GM23338 (cell line): ENCODE measurements at regions not wholly inside any gene's neighbourhood (a gene's known extent, or its start where the extent isn't known, plus 50 kb on each side); places are given as distances from the start of the nearest gene placed in this dataset.

Source experiments
- ATAC-seq: fragments of 200-7000 bp; cut with Tn5 transposase; 3 replicates; pipeline ENCODE4 v1.9.1; 2020
- DNase-seq: peaks from one replicate; pipeline ENCODE4 v3.0.0-alpha.2; 2015; ENCODE audit warnings: low spot score
- H2AFZ ChIP-seq: fragments of 200-600 bp; sonication (generic); 2 replicates; pipeline ENCODE4 v1.8.0; 2016; ENCODE audit warnings: antibody characterized with exemption, mild to moderate bottlenecking, moderate library complexity
- H3F3A ChIP-seq: fragments of 200-600 bp; sonication (generic); replicated peaks from 2 replicates; pipeline ENCODE4 v1.8.0; 2017; ENCODE audit warnings: antibody characterized with exemption, mixed run types, low read depth
- H3K27ac ChIP-seq: fragments of 200-600 bp; sonication (generic); 2 replicates; pipeline ENCODE4 v1.6.1; 2016; ENCODE audit warnings: low read depth
- H3K27me3 ChIP-seq: fragments of 200-600 bp; sonication (generic); 2 replicates; pipeline ENCODE4 v1.8.0; 2016; ENCODE audit warnings: mild to moderate bottlenecking, mixed run types, moderate library complexity; ENCODE audit not compliant: insufficient read depth
- H3K36me3 ChIP-seq: fragments of 200-600 bp; sonication (generic); 2 replicates; pipeline ENCODE4 v1.8.0; 2016; ENCODE audit warnings: mild to moderate bottlenecking; ENCODE audit not compliant: insufficient read depth
- H3K4me1 ChIP-seq: fragments of 200-600 bp; sonication (generic); 2 replicates; pipeline ENCODE4 v1.8.0; 2016; ENCODE audit warnings: mild to moderate bottlenecking, moderate library complexity; ENCODE audit not compliant: insufficient read depth
- H3K4me2 ChIP-seq: fragments of 200-600 bp; sonication (generic); 2 replicates; pipeline ENCODE4 v1.7.1; 2017; ENCODE audit warnings: mixed run types
- H3K4me3 ChIP-seq: fragments of 200-600 bp; sonication (generic); 2 replicates; pipeline ENCODE4 v1.6.1; 2016; ENCODE audit warnings: mixed run types
- H3K79me2 ChIP-seq: fragments of 200-600 bp; sonication (generic); replicated peaks from 2 replicates; pipeline ENCODE4 v1.8.0; 2017; ENCODE audit warnings: mild to moderate bottlenecking; ENCODE audit not compliant: insufficient read depth
- H3K9me2 ChIP-seq: fragments of 200-600 bp; sonication (generic); 2 replicates; pipeline ENCODE4 v1.8.0; 2017; ENCODE audit not compliant: insufficient read depth
- H4K20me1 ChIP-seq: fragments of 200-600 bp; sonication (generic); replicated peaks from 2 replicates; pipeline ENCODE4 v1.8.0; 2017; ENCODE audit warnings: mild to moderate bottlenecking; ENCODE audit not compliant: insufficient read depth
- H3K27ac Mint-ChIP-seq: 2 replicates; pipeline ENCODE4 v1.8.0; 2020; ENCODE audit warnings: inconsistent platforms, mild to moderate bottlenecking, moderate library complexity, mixed read lengths
- H3K27me3 Mint-ChIP-seq: 3 replicates; pipeline ENCODE4 v1.8.0; 2022; ENCODE audit warnings: low read depth, mild to moderate bottlenecking, moderate library complexity, mixed read lengths, inconsistent platforms; ENCODE audit not compliant: insufficient read depth, poor library complexity
- H3K36me3 Mint-ChIP-seq: 3 replicates; pipeline ENCODE4 v1.8.0; 2021; ENCODE audit warnings: low read depth, mild to moderate bottlenecking, inconsistent platforms, moderate library complexity, mixed read lengths
- H3K4me1 Mint-ChIP-seq: 3 replicates; pipeline ENCODE4 v1.8.0; 2020; ENCODE audit warnings: mild to moderate bottlenecking, inconsistent platforms, mixed read lengths
- H3K4me3 Mint-ChIP-seq: 3 replicates; pipeline ENCODE4 v1.8.0; 2021; ENCODE audit warnings: moderate library complexity, mild to moderate bottlenecking, inconsistent platforms, mixed read lengths
- H3K9me3 Mint-ChIP-seq: 3 replicates; pipeline ENCODE4 v1.8.0; 2020; ENCODE audit warnings: moderate library complexity, mild to moderate bottlenecking, inconsistent platforms, mixed read lengths
- CREB1 ChIP-seq: fragments of 250-450 bp; sonication (Bioruptor Pico); IDR thresholded peaks from 2 replicates; pipeline ENCODE4 v1.5.0; 2020; ENCODE audit warnings: low read depth, mild to moderate bottlenecking, moderate library complexity
- STAT1 ChIP-seq: IDR thresholded peaks from one replicate; pipeline ENCODE4 v1.6.1; 2016; ENCODE audit warnings: antibody characterized with exemption; ENCODE audit not compliant: unreplicated experiment
- ZNF331 ChIP-seq: fragments of 250-450 bp; sonication (Bioruptor Pico); IDR thresholded peaks from 2 replicates; pipeline ENCODE4 v1.5.0; 2020; ENCODE audit warnings: low read depth, mild to moderate bottlenecking, moderate library complexity
- TF ChIP-seq, protein P1 (sequence below): IDR thresholded peaks from 2 replicates; pipeline ENCODE4 v1.6.1; 2016; ENCODE audit warnings: antibody characterized with exemption
- TF ChIP-seq, protein P2 (sequence below): fragments of 250-450 bp; sonication (Bioruptor Pico); IDR thresholded peaks from 2 replicates; pipeline ENCODE4 v1.5.0; 2020; ENCODE audit warnings: mild to moderate bottlenecking, moderate library complexity
- TF ChIP-seq, protein P3 (sequence below), 2 experiments: fragments of 200-600 bp in 1 of 2; sonication (generic) in 1 of 2; conservative IDR thresholded peaks; 2 replicates each; pipeline versions ENCODE4 v1.5.1 to v1.6.1; 2016 to 2017; ENCODE audit warnings: antibody characterized with exemption in 2 of 2, low read depth in 2 of 2, mild to moderate bottlenecking in 2 of 2, moderate library complexity in 1 of 2

DNA sequence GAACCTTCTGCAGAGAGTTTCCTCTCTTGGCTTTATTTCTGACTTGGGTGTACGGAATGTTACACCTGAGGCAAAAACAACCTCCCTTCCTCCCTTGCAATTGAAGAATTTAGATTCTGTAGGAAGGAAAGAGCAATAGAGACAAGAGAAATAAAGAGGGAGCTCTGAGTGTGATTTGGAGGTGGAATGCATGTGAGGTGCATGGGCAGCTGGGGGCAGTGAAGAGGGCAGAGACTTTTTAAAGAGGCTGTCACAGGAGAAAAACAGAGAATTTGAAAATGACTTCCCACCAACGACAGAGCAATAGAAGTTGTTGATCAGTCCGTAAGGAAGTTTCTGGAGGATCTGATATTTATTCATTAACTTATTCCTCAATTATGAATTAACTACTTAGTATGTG lies 172.0 kb upstream of the B3GALT2 start:
- Histone ChIP-seq H3K27ac (no peak overlapping the region), H3F3A (no peaks in the 10 kb centered on the region), H4K20me1 (no peaks in the 10 kb centered on the region), H3K4me2 (no peak overlapping the region), H3K27me3 (no peaks in the 10 kb centered on the region), H3K4me3 (no peak overlapping the region), H3K4me1 (no peaks in the 10 kb centered on the region), H2AFZ (peak overlapping the region; percentile 70; the same call in 1 of the 2 replicates), H3K36me3 (no peaks in the 10 kb centered on the region), H3K9me2 (no peaks in the 10 kb centered on the region; the same call in 1 of the 2 replicates), H3K79me2 (no peaks in the 10 kb centered on the region)
- peak; percentile 78 for ATAC-seq
- Mint-ChIP-seq H3K27me3 (no peaks in the 10 kb centered on the region), H3K4me3 (no peak overlapping the region), H3K9me3 (no peaks in the 10 kb centered on the region), H3K27ac (no peak overlapping the region), H3K4me1 (peaks cover 8% of the 10 kb centered on the region), H3K36me3 (no peaks in the 10 kb centered on the region)
- DNase-seq: peak; percentile 51
- TF ChIP-seq, protein P1, sequence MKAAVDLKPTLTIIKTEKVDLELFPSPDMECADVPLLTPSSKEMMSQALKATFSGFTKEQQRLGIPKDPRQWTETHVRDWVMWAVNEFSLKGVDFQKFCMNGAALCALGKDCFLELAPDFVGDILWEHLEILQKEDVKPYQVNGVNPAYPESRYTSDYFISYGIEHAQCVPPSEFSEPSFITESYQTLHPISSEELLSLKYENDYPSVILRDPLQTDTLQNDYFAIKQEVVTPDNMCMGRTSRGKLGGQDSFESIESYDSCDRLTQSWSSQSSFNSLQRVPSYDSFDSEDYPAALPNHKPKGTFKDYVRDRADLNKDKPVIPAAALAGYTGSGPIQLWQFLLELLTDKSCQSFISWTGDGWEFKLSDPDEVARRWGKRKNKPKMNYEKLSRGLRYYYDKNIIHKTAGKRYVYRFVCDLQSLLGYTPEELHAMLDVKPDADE: no peak
- TF ChIP-seq CREB1 (CRISPR knock-in tag) (no peak), ZNF331 (no peak), STAT1 (no peak)
- TF ChIP-seq, protein P2, sequence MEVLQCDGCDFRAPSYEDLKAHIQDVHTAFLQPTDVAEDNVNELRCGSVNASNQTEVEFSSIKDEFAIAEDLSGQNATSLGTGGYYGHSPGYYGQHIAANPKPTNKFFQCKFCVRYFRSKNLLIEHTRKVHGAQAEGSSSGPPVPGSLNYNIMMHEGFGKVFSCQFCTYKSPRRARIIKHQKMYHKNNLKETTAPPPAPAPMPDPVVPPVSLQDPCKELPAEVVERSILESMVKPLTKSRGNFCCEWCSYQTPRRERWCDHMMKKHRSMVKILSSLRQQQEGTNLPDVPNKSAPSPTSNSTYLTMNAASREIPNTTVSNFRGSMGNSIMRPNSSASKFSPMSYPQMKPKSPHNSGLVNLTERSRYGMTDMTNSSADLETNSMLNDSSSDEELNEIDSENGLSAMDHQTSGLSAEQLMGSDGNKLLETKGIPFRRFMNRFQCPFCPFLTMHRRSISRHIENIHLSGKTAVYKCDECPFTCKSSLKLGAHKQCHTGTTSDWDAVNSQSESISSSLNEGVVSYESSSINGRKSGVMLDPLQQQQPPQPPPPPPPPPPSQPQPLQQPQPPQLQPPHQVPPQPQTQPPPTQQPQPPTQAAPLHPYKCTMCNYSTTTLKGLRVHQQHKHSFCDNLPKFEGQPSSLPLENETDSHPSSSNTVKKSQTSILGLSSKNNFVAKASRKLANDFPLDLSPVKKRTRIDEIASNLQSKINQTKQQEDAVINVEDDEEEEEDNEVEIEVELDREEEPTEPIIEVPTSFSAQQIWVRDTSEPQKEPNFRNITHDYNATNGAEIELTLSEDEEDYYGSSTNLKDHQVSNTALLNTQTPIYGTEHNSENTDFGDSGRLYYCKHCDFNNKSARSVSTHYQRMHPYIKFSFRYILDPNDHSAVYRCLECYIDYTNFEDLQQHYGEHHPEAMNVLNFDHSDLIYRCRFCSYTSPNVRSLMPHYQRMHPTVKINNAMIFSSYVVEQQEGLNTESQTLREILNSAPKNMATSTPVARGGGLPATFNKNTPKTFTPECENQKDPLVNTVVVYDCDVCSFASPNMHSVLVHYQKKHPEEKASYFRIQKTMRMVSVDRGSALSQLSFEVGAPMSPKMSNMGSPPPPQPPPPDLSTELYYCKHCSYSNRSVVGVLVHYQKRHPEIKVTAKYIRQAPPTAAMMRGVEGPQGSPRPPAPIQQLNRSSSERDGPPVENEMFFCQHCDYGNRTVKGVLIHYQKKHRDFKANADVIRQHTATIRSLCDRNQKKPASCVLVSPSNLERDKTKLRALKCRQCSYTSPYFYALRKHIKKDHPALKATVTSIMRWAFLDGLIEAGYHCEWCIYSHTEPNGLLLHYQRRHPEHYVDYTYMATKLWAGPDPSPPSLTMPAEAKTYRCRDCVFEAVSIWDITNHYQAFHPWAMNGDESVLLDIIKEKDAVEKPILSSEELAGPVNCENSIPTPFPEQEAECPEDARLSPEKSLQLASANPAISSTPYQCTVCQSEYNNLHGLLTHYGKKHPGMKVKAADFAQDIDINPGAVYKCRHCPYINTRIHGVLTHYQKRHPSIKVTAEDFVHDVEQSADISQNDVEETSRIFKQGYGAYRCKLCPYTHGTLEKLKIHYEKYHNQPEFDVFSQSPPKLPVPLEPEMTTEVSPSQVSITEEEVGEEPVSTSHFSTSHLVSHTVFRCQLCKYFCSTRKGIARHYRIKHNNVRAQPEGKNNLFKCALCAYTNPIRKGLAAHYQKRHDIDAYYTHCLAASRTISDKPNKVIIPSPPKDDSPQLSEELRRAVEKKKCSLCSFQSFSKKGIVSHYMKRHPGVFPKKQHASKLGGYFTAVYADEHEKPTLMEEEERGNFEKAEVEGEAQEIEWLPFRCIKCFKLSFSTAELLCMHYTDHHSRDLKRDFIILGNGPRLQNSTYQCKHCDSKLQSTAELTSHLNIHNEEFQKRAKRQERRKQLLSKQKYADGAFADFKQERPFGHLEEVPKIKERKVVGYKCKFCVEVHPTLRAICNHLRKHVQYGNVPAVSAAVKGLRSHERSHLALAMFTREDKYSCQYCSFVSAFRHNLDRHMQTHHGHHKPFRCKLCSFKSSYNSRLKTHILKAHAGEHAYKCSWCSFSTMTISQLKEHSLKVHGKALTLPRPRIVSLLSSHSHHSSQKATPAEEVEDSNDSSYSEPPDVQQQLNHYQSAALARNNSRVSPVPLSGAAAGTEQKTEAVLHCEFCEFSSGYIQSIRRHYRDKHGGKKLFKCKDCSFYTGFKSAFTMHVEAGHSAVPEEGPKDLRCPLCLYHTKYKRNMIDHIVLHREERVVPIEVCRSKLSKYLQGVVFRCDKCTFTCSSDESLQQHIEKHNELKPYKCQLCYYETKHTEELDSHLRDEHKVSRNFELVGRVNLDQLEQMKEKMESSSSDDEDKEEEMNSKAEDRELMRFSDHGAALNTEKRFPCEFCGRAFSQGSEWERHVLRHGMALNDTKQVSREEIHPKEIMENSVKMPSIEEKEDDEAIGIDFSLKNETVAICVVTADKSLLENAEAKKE (CRISPR knock-in tag): no peak
- TF ChIP-seq, protein P3, sequence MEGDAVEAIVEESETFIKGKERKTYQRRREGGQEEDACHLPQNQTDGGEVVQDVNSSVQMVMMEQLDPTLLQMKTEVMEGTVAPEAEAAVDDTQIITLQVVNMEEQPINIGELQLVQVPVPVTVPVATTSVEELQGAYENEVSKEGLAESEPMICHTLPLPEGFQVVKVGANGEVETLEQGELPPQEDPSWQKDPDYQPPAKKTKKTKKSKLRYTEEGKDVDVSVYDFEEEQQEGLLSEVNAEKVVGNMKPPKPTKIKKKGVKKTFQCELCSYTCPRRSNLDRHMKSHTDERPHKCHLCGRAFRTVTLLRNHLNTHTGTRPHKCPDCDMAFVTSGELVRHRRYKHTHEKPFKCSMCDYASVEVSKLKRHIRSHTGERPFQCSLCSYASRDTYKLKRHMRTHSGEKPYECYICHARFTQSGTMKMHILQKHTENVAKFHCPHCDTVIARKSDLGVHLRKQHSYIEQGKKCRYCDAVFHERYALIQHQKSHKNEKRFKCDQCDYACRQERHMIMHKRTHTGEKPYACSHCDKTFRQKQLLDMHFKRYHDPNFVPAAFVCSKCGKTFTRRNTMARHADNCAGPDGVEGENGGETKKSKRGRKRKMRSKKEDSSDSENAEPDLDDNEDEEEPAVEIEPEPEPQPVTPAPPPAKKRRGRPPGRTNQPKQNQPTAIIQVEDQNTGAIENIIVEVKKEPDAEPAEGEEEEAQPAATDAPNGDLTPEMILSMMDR (conservative IDR thresholded peaks at IDR 0.05; ENCODE audit: low read depth in 2 of 2): peak; percentile 42
